ENCODE measurements at regions not wholly inside any gene's neighbourhood (a gene's known extent, or its start where the extent isn't known, plus 50 kb on each side); places are given as distances from the start of the nearest gene placed in this dataset.

DNA sequence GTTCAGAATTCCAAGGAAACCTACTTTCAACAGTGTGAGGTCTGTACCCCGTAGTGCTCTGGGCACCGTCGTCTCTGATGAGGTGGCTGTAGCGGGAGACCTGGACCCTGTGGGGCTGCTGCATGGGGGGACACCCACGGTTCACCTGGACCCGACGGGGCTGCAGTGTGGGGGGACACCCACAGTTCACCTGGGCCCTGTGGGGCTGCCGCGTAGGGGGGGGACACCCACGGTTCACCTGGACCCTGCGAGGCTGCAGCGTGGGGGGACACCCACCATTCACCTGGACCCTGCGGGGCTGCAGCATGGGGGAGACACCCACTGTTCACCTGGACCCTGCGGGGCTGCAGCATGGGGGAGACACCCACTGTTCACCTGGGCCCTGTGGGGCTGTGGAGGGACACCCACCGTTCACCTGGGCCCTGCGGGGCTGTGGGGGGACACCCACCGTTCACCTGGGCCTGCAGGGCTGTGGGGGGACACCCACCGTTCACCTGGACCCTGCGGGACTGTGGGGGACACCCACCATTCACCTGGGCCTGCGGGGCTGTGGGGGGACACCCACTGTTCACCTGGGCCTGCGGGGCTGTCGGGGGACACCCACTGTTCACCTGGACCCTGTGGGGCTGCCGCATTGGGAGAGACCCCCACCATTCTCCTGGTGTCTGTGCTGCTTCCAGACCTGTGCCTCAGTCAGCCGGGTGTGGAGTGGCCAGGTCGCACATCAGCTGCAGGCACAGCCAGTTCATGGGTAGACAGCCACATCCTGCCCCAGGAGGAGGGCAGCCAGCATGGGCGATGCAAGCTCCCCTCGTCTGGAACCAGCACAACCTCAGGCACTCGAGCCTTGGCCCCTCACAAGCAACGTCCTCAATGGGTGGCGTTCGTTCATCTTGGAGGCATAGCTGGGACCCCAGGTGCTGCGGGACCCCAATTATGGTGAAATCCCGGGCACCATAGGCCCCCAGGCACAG, 114.5 kb downstream of the TMEM18 start:
- ATAC-seq (ENCODE audit: low FRiP score) (no peak), DNase-seq (no peak)
- no peaks in the 10 kb centered on the region for H3K9me3 ChIP-seq (ENCODE audit: control insufficient read depth, low read length)
- intact Hi-C loops (cut with DNase I) = no loop called here
- no peak overlapping the region for H3K4me3 ChIP-seq (ENCODE audit: low read length in 2 of 2)
- no peak overlapping the region for H3K27ac ChIP-seq (ENCODE audit: low read depth in 1 of 2, low read length in 2 of 2)
- no peaks in the 10 kb centered on the region for H3K27me3 ChIP-seq (ENCODE audit: control insufficient read depth in 1 of 2, insufficient read depth in 2 of 2, low read length in 1 of 2)
- H3K4me1 ChIP-seq (ENCODE audit: control insufficient read depth in 1 of 2, insufficient read depth in 2 of 2, low read length in 2 of 2) = no peaks in the 10 kb centered on the region
- WGBS, 2 donors = 88 to 89% methylated on average over 33 of the region's 33 CpGs
- no peaks in the 10 kb centered on the region for H3K36me3 ChIP-seq (ENCODE audit: control insufficient read depth in 1 of 2, insufficient read depth in 2 of 2, low read length in 1 of 2)

DNA sequence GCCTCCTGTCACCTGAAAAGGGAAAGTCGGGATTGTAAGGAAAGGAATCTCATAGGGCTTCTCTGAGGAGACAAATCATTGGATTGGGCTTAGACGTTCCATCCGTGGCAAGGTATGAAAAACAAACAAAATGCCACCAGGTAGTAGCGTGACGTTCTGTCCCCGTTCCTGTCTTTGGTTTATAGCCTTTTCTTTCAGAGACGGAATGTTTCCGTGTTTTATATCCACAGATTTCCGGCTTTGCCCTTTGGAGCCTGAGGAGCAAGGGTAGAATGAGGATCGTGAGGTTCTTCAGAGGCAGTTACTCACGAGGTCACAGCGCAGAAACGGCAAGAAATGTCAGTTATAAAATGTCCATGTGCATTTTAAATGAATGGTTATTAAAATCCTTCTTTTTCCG, 118.3 kb downstream of the TMEM18 start:
- intact Hi-C loops (cut with DNase I) = no loop called here
- 76 to 84% methylated on average over 14 of the region's 14 CpGs for WGBS, 2 donors
- Histone ChIP-seq H3K9me3 (ENCODE audit: control insufficient read depth, low read length) (no peaks in the 10 kb centered on the region), H3K27ac (ENCODE audit: low read depth in 1 of 2, low read length in 2 of 2) (no peak overlapping the region), H3K4me1 (ENCODE audit: control insufficient read depth in 1 of 2, insufficient read depth in 2 of 2, low read length in 2 of 2) (no peaks in the 10 kb centered on the region), H3K36me3 (ENCODE audit: control insufficient read depth in 1 of 2, insufficient read depth in 2 of 2, low read length in 1 of 2) (no peaks in the 10 kb centered on the region), H3K4me3 (ENCODE audit: low read length in 2 of 2) (no peak overlapping the region), H3K27me3 (ENCODE audit: control insufficient read depth in 1 of 2, insufficient read depth in 2 of 2, low read length in 1 of 2) (no peaks in the 10 kb centered on the region)
- ATAC-seq (ENCODE audit: low FRiP score) = no peak
- no peak for DNase-seq

- ATAC-seq (ENCODE audit: low FRiP score) (no peak), DNase-seq (no peak)
- Histone ChIP-seq H3K4me1 (ENCODE audit: control insufficient read depth in 1 of 2, insufficient read depth in 2 of 2, low read length in 2 of 2) (no peaks in the 10 kb centered on the region), H3K27ac (ENCODE audit: low read depth in 1 of 2, low read length in 2 of 2) (no peak overlapping the region), H3K9me3 (ENCODE audit: control insufficient read depth, low read length) (no peaks in the 10 kb centered on the region), H3K27me3 (ENCODE audit: control insufficient read depth in 1 of 2, insufficient read depth in 2 of 2, low read length in 1 of 2) (no peaks in the 10 kb centered on the region), H3K4me3 (ENCODE audit: low read length in 2 of 2) (no peak overlapping the region), H3K36me3 (ENCODE audit: control insufficient read depth in 1 of 2, insufficient read depth in 2 of 2, low read length in 1 of 2) (no peaks in the 10 kb centered on the region)
- 88 to 90% methylated on average over 17 of the region's 17 CpGs for WGBS, 2 donors
- intact Hi-C loops (cut with DNase I) = no loop called here
Measured at GRCh38 chr2:558302-558642, 118.9 kb downstream of the TMEM18 start.

DNA sequence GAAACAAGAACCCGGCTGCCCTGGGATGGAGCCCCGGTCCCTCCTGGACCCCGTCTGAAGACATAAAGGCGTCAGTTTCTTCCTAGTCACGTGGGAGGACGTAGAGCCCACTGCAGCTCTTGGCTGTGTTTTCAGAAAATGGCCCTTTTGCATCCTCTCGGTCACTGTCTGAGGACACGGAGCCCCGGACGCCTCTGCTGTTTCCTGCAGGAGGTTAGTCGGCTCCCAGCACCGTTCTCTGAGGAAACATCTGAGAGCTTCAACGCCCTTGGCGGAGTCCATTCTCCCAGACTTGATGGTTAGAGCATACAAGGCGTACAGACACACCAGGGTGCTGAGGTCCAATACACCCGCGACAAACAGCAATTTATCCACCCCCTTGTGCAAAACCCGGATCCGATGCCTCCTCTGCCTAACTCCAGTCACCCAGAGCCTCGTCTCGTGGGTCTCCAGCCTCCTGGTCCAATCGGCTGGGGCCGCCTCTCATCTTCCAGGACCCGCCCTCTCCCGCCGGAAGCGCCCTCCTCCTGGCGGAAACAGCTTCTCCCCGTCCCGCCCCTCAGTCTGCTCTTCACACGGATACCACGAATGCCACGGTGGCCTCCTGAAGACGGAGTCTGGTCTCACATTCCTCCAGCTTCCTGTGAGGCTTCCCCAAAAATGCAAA, 119.4 kb downstream of the TMEM18 start:
- ATAC-seq (ENCODE audit: low FRiP score) (no peak), DNase-seq (peak in 1 of 2 donors; percentile 65)
- Histone ChIP-seq H3K4me3 (ENCODE audit: low read length in 2 of 2) (no peak overlapping the region), H3K36me3 (ENCODE audit: control insufficient read depth in 1 of 2, insufficient read depth in 2 of 2, low read length in 1 of 2) (no peaks in the 10 kb centered on the region), H3K9me3 (ENCODE audit: control insufficient read depth, low read length) (no peaks in the 10 kb centered on the region), H3K27me3 (ENCODE audit: control insufficient read depth in 1 of 2, insufficient read depth in 2 of 2, low read length in 1 of 2) (no peaks in the 10 kb centered on the region), H3K27ac (ENCODE audit: low read depth in 1 of 2, low read length in 2 of 2) (no peak overlapping the region), H3K4me1 (ENCODE audit: control insufficient read depth in 1 of 2, insufficient read depth in 2 of 2, low read length in 2 of 2) (no peaks in the 10 kb centered on the region)
- intact Hi-C loops (cut with DNase I) = no loop called here
- 89 to 90% methylated on average over 34 of the region's 34 CpGs for WGBS, 2 donors

DNA sequence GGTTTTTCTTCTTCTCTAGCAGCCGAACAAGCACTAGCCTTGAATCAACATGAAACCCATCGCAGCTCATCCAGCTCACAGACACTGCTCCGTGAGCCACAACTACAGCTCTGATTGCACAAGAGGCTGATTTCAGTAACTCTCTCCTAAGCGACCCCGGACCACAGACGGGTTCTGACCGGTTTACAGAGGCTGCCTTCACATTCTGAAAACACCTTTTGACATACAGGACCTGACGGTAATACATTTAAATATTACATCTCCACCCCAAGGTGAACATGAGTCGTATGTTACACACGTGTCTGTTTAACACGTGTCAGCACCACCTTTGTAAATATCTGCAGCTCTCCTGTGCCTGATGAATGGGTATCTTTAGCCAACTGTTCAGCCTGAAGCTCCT, 120.7 kb downstream of the TMEM18 start:
- ATAC-seq (ENCODE audit: low FRiP score) (no peak), DNase-seq (no peak)
- Histone ChIP-seq H3K4me1 (ENCODE audit: control insufficient read depth in 1 of 2, insufficient read depth in 2 of 2, low read length in 2 of 2) (no peaks in the 10 kb centered on the region), H3K27ac (ENCODE audit: low read depth in 1 of 2, low read length in 2 of 2) (no peak overlapping the region), H3K4me3 (ENCODE audit: low read length in 2 of 2) (no peak overlapping the region), H3K27me3 (ENCODE audit: control insufficient read depth in 1 of 2, insufficient read depth in 2 of 2, low read length in 1 of 2) (no peaks in the 10 kb centered on the region), H3K9me3 (ENCODE audit: control insufficient read depth, low read length) (no peaks in the 10 kb centered on the region), H3K36me3 (ENCODE audit: control insufficient read depth in 1 of 2, insufficient read depth in 2 of 2, low read length in 1 of 2) (no peaks in the 10 kb centered on the region)
- WGBS, 2 donors = 88% methylated on average over 11 of the region's 11 CpGs
- intact Hi-C loops (cut with DNase I) = no loop called here

DNA sequence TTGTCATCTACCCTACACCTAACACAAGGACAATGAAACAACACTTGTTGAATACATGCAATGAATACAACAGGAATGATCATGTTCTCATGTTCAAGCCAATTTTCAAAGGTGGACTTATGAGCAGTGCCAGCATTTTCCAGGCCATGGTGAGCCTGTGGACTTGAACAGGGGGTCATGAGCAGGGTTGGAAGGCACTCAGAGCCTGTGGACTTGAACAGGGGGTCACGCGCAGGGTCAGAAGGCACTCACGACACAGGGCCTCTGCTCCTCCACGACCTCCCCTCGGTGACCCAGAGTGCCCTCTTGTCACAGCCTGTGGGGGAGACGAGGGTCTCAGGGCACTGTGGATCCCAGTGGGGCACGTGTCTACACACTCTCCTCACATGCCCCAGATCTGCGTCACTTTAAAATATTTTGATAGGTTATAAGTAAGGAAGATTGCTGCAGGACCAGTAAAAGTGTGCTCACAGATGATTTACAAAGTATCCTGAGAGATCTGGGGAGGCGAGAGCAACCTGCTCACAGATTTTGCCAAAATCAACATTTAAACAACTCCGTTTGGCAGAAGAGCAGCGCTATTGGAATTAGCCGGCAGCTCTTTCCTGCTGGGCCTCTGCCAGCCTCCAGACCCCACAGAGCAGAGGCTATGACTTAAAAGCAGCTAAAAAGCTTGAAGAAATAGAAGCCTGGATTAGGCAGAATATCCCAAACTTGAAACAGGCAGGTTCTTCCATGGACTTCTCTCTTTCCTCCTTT, 121.9 kb downstream of the TMEM18 start:
- no peaks in the 10 kb centered on the region for H3K4me1 ChIP-seq (ENCODE audit: control insufficient read depth in 1 of 2, insufficient read depth in 2 of 2, low read length in 2 of 2)
- no peaks in the 10 kb centered on the region for H3K36me3 ChIP-seq (ENCODE audit: control insufficient read depth in 1 of 2, insufficient read depth in 2 of 2, low read length in 1 of 2)
- no peak overlapping the region for H3K4me3 ChIP-seq (ENCODE audit: low read length in 2 of 2)
- no peaks in the 10 kb centered on the region for H3K27me3 ChIP-seq (ENCODE audit: control insufficient read depth in 1 of 2, insufficient read depth in 2 of 2, low read length in 1 of 2)
- WGBS, 2 donors = 43 to 49% methylated on average over 12 of the region's 12 CpGs
- H3K27ac ChIP-seq (ENCODE audit: low read depth in 1 of 2, low read length in 2 of 2) = no peak overlapping the region
- H3K9me3 ChIP-seq (ENCODE audit: control insufficient read depth, low read length) = no peaks in the 10 kb centered on the region
- intact Hi-C loops (cut with DNase I) = no loop called here
- DNase-seq = no peak
- no peak for ATAC-seq (ENCODE audit: low FRiP score)

DNA sequence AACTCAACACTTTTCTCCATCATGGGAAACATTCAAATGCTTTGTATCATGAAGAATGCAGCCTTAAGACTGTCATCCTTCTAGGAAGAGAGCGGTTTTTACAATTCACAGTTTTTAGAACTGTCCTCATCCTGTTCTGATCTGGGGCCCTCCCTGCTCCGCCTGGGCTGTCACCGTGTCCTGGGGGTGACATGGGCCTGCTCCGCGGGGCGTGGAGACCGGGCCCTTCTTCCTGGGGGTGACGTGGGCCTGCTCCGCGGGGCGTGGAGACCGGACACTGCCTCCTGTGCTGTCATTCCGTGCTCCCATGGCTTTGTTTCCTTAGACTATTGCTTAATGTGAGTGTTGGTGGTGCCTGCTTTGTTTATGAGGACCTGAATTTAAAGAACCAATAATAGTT, 122.8 kb downstream of the TMEM18 start:
- H3K27me3 ChIP-seq (ENCODE audit: control insufficient read depth in 1 of 2, insufficient read depth in 2 of 2, low read length in 1 of 2) = no peaks in the 10 kb centered on the region

DNA sequence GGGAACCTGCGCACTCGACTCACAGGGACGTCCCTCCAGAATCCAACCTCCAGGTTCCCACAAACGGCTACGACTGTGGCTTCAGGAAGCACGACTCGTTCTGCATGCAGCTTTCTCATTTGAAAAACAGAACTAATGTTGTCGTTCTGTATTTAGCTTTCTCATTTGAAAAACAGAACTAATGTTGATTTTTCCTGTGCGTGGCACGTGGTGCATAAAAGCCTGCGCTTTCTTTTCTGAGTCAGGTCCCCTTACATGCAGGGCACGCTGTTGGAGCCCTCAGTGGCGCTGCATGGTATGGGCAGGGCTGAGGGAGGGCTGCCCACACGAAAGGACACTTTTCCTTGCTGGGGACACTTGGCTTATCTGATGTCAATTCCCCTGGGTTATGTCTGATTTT, 124.3 kb downstream of the TMEM18 start:
- WGBS, 2 donors = 34 to 38% methylated on average over 14 of the region's 14 CpGs
- ATAC-seq (ENCODE audit: low FRiP score) = no peak

More for the DNA sequence above, 122.8 kb downstream of the TMEM18 start:
- Histone ChIP-seq H3K4me3 (ENCODE audit: low read length in 2 of 2) (no peak overlapping the region), H3K9me3 (ENCODE audit: control insufficient read depth, low read length) (no peaks in the 10 kb centered on the region), H3K27ac (ENCODE audit: low read depth in 1 of 2, low read length in 2 of 2) (no peak overlapping the region), H3K36me3 (ENCODE audit: control insufficient read depth in 1 of 2, insufficient read depth in 2 of 2, low read length in 1 of 2) (no peaks in the 10 kb centered on the region), H3K4me1 (ENCODE audit: control insufficient read depth in 1 of 2, insufficient read depth in 2 of 2, low read length in 2 of 2) (no peaks in the 10 kb centered on the region)
- ATAC-seq (ENCODE audit: low FRiP score) = no peak
- intact Hi-C loops (cut with DNase I) = no loop called here
- 84 to 94% methylated on average over 13 of the region's 13 CpGs for WGBS, 2 donors
- DNase-seq = no peak

More for the DNA sequence above, 124.3 kb downstream of the TMEM18 start:
- H3K4me1 ChIP-seq (ENCODE audit: control insufficient read depth in 1 of 2, insufficient read depth in 2 of 2, low read length in 2 of 2) = no peaks in the 10 kb centered on the region
- no peak overlapping the region for H3K4me3 ChIP-seq (ENCODE audit: low read length in 2 of 2)
- H3K9me3 ChIP-seq (ENCODE audit: control insufficient read depth, low read length) = no peaks in the 10 kb centered on the region
- H3K27me3 ChIP-seq (ENCODE audit: control insufficient read depth in 1 of 2, insufficient read depth in 2 of 2, low read length in 1 of 2) = no peaks in the 10 kb centered on the region
- intact Hi-C loops (cut with DNase I) = no loop called here
- no peak overlapping the region for H3K27ac ChIP-seq (ENCODE audit: low read depth in 1 of 2, low read length in 2 of 2)
- no peaks in the 10 kb centered on the region for H3K36me3 ChIP-seq (ENCODE audit: control insufficient read depth in 1 of 2, insufficient read depth in 2 of 2, low read length in 1 of 2)
- DNase-seq = no peak
